SK-N-DZ (cell line): ENCODE measurements at regions not wholly inside any gene's neighbourhood (a gene's known extent, or its start where the extent isn't known, plus 50 kb on each side); places are given as distances from the start of the nearest gene placed in this dataset.

ENCODE experiments used
- DNase-seq: peaks from one replicate; pipeline ENCODE4 v3.0.0-alpha.2; 2015; ENCODE audit warnings: low spot score

- DNase-seq = no peak
Measured at GRCh38 chr20:57793421-57793820, 83.6 kb upstream of the PMEPA1 start.

DNA sequence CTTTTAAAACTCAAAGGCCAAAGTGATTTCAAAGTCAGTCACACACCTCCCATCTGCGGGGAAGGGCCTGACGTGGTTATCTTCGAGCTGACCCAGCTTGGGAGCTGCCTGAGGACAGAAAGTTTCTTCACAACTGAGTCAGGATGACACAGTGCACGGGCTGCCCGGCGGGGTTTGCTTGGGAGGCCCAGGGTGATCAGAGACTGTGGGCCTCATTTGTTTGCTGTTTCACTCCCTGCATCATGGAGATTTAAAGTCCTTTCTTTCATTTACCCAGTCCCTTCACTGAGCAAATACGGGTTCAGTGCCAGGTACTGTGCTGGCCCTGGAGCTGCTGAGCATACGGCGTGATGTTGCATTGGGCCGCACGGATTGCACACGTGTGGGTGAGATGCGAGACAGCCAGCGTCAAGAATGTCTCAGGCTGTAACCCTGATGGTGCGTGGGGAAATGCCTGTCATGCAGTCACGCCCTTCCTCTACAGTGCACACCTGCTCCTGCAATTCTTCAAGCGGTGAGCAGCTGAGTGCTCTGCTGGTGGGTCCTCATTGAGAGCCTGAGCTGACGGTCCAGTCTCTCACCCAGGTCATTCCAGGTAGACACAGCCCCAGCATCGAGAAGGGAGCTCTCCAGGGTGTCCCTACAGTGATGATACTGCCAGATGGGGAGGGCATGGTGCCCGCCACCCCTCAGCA is 82.7 kb upstream of the PMEPA1 start:
- DNase-seq = no peak

DNA sequence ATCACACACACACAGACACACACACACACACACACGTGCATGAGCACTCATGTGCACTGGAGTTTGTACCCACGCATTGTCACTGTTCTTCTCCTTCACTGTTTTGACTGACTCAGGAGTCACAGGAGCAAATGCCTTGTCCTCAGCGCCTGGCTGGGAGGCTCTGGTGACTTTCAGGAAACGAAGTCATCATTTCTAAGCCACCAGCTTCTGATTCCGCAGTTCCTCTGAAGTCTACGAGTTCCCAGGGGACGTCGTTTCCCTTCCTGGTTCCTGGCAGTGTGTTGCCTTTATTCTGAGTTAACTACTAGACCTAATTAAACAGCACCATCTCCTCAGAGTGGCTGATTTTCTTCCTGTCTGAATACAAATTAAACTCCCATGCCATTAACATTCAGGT is 82.2 kb upstream of the PMEPA1 start:
- no peak for DNase-seq

DNA sequence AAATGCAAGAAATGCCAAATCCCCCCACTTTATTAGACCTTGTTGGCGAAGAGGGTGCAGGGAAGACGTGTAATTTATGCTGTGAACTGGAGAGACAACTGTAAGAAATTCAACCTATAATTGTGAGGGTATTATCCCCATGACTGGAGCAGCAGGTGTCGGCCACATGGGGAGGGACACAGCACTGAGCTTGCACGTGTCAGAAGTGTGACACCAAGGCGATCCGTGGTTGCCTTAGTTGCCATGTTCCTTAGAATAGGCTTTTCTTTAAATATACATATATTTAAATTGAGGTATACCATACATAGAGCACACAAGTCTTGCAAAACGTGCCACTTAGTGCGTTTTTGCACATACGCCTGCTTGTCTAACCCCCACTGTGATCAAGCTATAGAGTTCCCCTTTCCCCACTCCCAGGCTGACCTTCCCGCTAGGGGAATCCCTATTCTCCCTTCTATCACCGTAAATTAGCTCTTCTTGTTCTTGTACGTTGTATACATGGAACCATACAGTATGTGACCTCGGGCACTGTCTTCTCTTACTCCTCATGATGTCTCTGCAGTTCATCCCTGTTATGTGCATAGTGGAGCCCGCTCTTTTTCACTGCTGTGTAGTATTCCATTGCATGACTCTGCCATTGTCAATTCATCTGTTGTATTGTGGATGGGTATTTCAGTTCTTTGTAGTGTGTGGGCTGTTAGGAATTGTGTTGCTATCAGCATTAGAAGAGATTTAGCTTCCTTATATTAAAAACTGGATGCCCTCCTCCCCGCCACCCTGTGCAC is 81.6 kb upstream of the PMEPA1 start:
- no peak for DNase-seq

GRCh38 chr20:57790176-57790575 is 80.4 kb upstream of the PMEPA1 start:
- no peak for DNase-seq

GRCh38 chr20:57788936-57789613 is 79.3 kb upstream of the PMEPA1 start:
- no peak for DNase-seq

- DNase-seq = no peak
Measured at GRCh38 chr20:57787990-57788781, 78.4 kb upstream of the PMEPA1 start.

- DNase-seq = no peak
Measured at GRCh38 chr20:57787151-57787989, 77.6 kb upstream of the PMEPA1 start.

GRCh38 chr20:57786304-57786932 is 76.6 kb upstream of the PMEPA1 start:
- no peak for DNase-seq

GRCh38 chr20:57785720-57786119 is 75.9 kb upstream of the PMEPA1 start:
- DNase-seq = no peak

GRCh38 chr20:57785061-57785460 is 75.2 kb upstream of the PMEPA1 start:
- DNase-seq = no peak

GRCh38 chr20:57783956-57784837 is 74.4 kb upstream of the PMEPA1 start:
- no peak for DNase-seq

GRCh38 chr20:57783196-57783595 is 73.4 kb upstream of the PMEPA1 start:
- DNase-seq = no peak

GRCh38 chr20:57782631-57783041 is 72.8 kb upstream of the PMEPA1 start:
- no peak for DNase-seq

- no peak for DNase-seq
Measured at GRCh38 chr20:57781901-57782300, 72.1 kb upstream of the PMEPA1 start.

GRCh38 chr20:57780906-57781305 is 71.1 kb upstream of the PMEPA1 start:
- no peak for DNase-seq

GRCh38 chr20:57780398-57780797 is 70.6 kb upstream of the PMEPA1 start:
- DNase-seq = no peak

DNA sequence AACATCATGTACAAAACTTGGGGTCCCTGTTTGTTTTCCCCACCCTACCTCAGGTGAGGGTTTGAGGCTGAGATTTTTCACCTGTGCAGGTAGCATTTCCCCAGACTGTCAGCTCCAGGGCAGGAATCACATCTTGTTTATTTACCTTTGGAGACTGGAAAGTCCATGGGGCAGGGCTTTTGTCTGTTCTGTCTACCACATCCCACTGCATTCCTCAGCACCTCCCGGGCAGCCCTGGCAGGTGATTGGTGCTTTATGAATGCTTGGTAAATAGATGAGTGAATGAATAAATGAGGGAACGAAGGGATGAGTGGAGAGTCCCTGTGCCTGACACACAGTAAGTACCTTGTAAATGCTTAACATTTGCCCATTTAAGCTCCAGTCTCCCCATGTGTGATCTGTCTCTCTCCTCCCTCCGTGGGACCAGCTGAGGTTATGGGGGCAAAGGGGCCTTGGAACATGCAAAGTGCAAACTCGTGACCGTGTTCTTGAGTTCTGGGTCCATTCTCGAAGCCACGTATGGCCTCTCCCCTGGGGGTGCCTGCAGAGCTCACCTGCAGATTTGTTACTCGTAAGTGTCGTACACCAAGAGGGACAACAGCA is 69.7 kb upstream of the PMEPA1 start:
- DNase-seq = no peak

GRCh38 chr20:57777911-57778310 is 68.1 kb upstream of the PMEPA1 start:
- DNase-seq = no peak
